ENCODE measurements at regions not wholly inside any gene's neighbourhood (a gene's known extent, or its start where the extent isn't known, plus 50 kb on each side); places are given as distances from the start of the nearest gene placed in this dataset.
"Not testable (repeated sequence)": the region's sequence is repeated elsewhere in the genome, so short reads cannot be mapped to it uniquely, and the experiment has no call there.

DNA sequence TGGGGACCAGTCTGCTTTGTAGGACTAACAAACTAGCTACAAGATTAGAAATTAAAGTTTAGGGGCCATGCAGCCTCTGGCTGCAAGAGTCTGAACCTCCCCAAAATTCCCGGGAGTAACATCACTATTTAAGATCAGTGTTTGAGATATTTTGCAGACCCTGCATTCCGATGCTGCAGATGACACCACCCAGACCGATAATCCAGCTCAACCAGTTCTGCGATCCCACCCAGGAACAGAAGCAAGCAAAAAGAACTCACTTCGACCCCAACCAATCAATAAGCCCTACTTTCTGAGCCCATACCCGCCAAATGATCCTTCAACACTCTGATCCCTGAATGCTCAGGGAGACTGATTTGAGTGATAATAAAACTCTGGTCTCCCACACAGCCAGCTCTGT lies 877.8 kb downstream of the FAT4 start:
- no peaks in the 10 kb centered on the region for H3K27me3 ChIP-seq (replicated peaks; ENCODE audit: control insufficient read depth, insufficient read depth, low read length)
- no peak overlapping the region for H3K9ac ChIP-seq (ENCODE audit: low read length)
- DNase-seq (ENCODE audit: low read depth) = no peak
- no peaks in the 10 kb centered on the region for H3K36me3 ChIP-seq (ENCODE audit: control insufficient read depth, insufficient read depth, low read length, severe bottlenecking)
- H3K9me3 ChIP-seq (ENCODE audit: control insufficient read depth, low read length) = no peaks in the 10 kb centered on the region
- H3K4me3 ChIP-seq (ENCODE audit: low read length) = no peak overlapping the region
- H3K4me1 ChIP-seq (ENCODE audit: control insufficient read depth, insufficient read depth, low read length) = no peaks in the 10 kb centered on the region

DNA sequence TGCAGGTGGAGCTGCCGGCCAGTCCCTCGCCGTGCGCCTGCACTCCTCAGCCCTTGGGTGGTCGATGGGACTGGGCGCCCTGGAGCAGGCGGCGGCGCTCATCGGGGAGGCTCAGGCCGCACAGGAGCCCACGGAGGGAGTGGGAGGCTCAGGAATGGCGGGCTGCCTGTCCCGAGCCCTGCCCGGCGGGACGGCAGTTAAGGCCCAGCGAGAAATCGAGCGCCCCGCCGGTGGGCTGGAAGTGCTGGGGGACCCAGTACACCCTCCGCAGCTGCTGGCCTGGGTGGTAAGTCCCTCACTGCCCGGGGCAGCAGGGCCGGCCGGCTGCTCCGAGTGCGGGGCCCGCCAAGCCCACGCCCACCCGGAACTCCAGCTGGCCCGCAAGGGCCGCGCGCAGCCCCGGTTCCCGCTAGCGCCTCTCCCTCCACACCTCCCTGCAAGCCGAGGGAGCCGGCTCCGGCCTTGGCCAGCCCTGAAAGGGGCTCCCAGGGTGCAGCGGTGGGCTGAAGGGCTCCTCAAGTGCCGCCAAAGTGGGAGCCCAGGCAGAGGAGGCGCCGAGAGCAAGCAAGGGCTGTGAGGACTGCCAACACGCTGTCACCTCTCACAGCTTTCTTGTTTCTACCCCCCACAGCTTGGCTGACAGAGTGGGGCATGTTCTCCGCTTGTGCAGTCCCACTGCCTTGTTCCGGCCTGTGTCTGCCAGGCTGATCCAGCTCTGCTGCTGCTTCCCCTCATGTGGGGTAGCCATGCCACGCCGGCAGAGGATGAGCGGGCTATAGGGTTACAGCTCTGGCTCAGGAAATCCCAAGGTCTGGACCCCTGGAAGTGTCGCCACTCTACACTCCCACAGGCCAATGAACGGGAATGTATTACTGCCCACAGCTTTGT lies 886.7 kb downstream of the FAT4 start:
- not testable (repeated sequence) for H3K4me1 ChIP-seq (ENCODE audit: control insufficient read depth, insufficient read depth, low read length); H3K27me3 ChIP-seq (replicated peaks; ENCODE audit: control insufficient read depth, insufficient read depth, low read length); H3K9ac ChIP-seq (ENCODE audit: low read length); H3K9me3 ChIP-seq (ENCODE audit: control insufficient read depth, low read length); H3K4me3 ChIP-seq (ENCODE audit: low read length); DNase-seq (ENCODE audit: low read depth); H3K36me3 ChIP-seq (ENCODE audit: control insufficient read depth, insufficient read depth, low read length, severe bottlenecking)

DNA sequence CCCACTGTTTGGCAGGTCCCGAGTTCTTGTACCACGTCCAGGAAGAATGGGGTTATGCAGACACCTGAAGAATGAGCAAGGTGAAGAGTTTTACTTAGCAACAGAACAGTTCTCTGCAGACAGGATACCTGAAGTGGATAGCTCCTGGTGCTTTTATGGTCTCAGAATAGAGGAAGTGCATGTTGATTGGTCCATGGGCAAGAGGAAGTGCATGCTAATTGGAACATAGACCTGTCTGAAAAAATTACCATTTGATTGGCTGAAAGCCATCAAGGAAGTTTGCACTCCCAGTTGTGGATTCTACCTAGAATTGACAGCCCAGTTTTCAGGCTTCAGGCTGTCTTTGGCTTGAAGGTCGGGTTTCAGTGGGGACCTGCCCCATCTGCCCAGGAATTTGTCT lies 887.5 kb downstream of the FAT4 start:
- Histone ChIP-seq H3K4me3 (ENCODE audit: low read length) (no peak overlapping the region), H3K9me3 (ENCODE audit: control insufficient read depth, low read length) (no peaks in the 10 kb centered on the region), H3K36me3 (ENCODE audit: control insufficient read depth, insufficient read depth, low read length, severe bottlenecking) (no peaks in the 10 kb centered on the region), H3K9ac (ENCODE audit: low read length) (no peak overlapping the region), H3K27me3 (replicated peaks; ENCODE audit: control insufficient read depth, insufficient read depth, low read length) (no peaks in the 10 kb centered on the region), H3K4me1 (ENCODE audit: control insufficient read depth, insufficient read depth, low read length) (no peaks in the 10 kb centered on the region)
- no peak for DNase-seq (ENCODE audit: low read depth)

DNA sequence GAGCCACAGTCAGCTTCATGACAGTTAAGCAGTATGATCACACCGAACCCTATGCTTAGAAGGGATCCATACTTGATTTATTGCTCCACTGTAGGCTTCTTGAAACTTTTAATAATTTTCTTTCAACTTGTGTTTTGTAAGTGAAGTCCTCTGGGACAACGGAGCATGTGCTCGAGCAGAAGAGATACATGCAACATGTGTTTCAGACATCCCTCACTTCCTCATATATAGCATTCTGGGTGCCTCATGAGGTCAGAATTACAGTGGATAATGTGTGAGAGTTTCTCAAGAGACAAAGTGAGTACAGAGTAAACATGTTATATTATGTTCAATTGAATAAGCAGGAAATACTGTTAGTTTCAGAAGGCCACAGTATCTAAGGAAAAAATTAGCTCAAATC lies 893.2 kb downstream of the FAT4 start:
- no peak for DNase-seq (ENCODE audit: low read depth)
- Histone ChIP-seq H3K36me3 (ENCODE audit: control insufficient read depth, insufficient read depth, low read length, severe bottlenecking) (no peaks in the 10 kb centered on the region), H3K4me3 (ENCODE audit: low read length) (no peak overlapping the region), H3K9me3 (ENCODE audit: control insufficient read depth, low read length) (no peaks in the 10 kb centered on the region), H3K9ac (ENCODE audit: low read length) (no peak overlapping the region), H3K27me3 (replicated peaks; ENCODE audit: control insufficient read depth, insufficient read depth, low read length) (no peaks in the 10 kb centered on the region), H3K4me1 (ENCODE audit: control insufficient read depth, insufficient read depth, low read length) (no peaks in the 10 kb centered on the region)

DNA sequence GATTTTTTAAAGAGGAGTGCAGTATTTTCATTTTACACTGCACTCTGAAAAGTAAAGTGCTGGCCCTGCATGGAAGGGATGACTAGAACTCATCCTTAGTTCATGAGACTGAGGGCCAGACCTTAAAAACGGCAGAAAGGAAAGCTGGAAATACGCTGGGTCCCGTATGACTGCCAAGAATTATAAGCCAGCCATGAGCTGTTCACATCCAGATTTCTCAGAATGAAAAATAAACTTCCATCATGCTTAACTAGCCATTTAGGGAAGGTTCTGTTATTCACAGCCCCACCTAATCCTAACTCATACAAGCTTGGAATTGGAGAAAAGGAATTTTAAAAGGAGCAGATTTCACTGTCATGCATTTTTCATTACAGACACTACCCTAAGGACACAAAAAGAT lies 894.4 kb downstream of the FAT4 start:
- Histone ChIP-seq H3K4me3 (ENCODE audit: low read length) (no peak overlapping the region), H3K9ac (ENCODE audit: low read length) (no peak overlapping the region), H3K36me3 (ENCODE audit: control insufficient read depth, insufficient read depth, low read length, severe bottlenecking) (no peaks in the 10 kb centered on the region), H3K27me3 (replicated peaks; ENCODE audit: control insufficient read depth, insufficient read depth, low read length) (no peaks in the 10 kb centered on the region), H3K4me1 (ENCODE audit: control insufficient read depth, insufficient read depth, low read length) (no peaks in the 10 kb centered on the region), H3K9me3 (ENCODE audit: control insufficient read depth, low read length) (no peaks in the 10 kb centered on the region)
- no peak for DNase-seq (ENCODE audit: low read depth)

DNA sequence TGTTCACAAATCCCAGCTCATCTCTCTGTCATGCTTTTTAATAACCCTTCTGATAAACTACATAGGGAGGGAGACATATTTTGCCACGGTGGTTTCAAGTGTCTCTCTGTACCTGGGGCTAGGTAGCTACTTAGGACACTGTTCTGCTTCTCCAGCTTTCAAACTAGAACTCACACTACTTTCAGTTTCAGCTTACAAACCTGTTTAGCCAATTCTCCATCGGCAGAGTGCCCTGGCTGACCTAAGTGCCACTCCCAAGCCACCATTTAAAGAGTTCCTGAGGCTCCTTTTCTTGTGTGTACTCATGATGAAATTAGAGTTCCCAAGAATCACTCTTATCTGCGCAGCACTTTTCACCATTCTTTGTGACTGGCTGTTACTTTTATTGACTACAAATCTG lies 899.2 kb downstream of the FAT4 start:
- no peak for DNase-seq (ENCODE audit: low read depth)
- Histone ChIP-seq H3K9me3 (ENCODE audit: control insufficient read depth, low read length) (no peaks in the 10 kb centered on the region), H3K36me3 (ENCODE audit: control insufficient read depth, insufficient read depth, low read length, severe bottlenecking) (no peaks in the 10 kb centered on the region), H3K27me3 (replicated peaks; ENCODE audit: control insufficient read depth, insufficient read depth, low read length) (no peaks in the 10 kb centered on the region), H3K4me3 (ENCODE audit: low read length) (no peak overlapping the region), H3K4me1 (ENCODE audit: control insufficient read depth, insufficient read depth, low read length) (peaks cover 3% of the 10 kb centered on the region), H3K9ac (ENCODE audit: low read length) (no peak overlapping the region)

DNA sequence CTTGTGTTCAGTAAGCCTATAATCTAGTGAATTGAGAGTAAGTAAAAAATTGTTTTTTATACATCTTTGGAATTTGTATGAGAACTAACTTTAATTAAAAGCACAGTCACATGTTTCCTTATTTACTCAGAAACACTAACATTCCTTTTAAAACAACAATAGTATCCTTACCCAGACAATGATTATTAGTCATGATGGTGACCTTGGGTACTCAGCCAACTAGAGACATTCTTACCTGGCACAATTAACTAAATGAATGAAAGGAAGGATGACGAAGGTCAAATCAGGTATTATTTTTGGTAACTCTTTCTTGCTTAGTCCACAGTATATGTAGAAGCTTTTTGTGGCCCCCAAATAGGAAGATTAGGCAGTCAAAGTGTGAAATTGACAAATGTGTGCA lies 901.0 kb downstream of the FAT4 start:
- DNase-seq (ENCODE audit: low read depth) = no peak
- no peak overlapping the region for H3K9ac ChIP-seq (ENCODE audit: low read length)
- H3K4me3 ChIP-seq (ENCODE audit: low read length) = no peak overlapping the region

DNA sequence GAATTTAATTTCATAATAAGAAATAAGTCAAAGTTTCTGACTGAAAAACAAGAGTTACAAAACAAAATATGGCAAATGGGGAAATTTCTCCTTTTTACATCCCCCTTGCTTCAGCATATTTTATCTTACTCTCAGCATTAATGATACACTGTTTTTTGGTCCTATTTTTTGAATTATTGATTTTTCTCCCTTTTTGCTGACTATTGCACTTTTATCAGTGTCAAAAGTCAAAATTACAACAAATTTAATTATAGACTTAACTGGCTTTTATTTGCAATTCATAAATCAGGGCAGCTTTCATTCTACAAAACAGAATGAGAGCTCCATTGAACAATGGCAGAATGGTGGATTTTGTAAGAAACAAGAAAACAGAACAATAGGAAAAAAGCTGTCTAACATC lies 901.9 kb downstream of the FAT4 start:
- Histone ChIP-seq H3K27me3 (replicated peaks; ENCODE audit: control insufficient read depth, insufficient read depth, low read length) (no peaks in the 10 kb centered on the region), H3K9ac (ENCODE audit: low read length) (no peak overlapping the region), H3K9me3 (ENCODE audit: control insufficient read depth, low read length) (no peaks in the 10 kb centered on the region), H3K4me3 (ENCODE audit: low read length) (no peak overlapping the region), H3K36me3 (ENCODE audit: control insufficient read depth, insufficient read depth, low read length, severe bottlenecking) (no peaks in the 10 kb centered on the region), H3K4me1 (ENCODE audit: control insufficient read depth, insufficient read depth, low read length) (peaks cover 3% of the 10 kb centered on the region)
- DNase-seq (ENCODE audit: low read depth) = no peak

More for the DNA sequence above, 901.0 kb downstream of the FAT4 start:
- no peaks in the 10 kb centered on the region for H3K27me3 ChIP-seq (replicated peaks; ENCODE audit: control insufficient read depth, insufficient read depth, low read length)
- no peaks in the 10 kb centered on the region for H3K9me3 ChIP-seq (ENCODE audit: control insufficient read depth, low read length)
- H3K4me1 ChIP-seq (ENCODE audit: control insufficient read depth, insufficient read depth, low read length) = peaks cover 3% of the 10 kb centered on the region
- H3K36me3 ChIP-seq (ENCODE audit: control insufficient read depth, insufficient read depth, low read length, severe bottlenecking) = no peaks in the 10 kb centered on the region

DNA sequence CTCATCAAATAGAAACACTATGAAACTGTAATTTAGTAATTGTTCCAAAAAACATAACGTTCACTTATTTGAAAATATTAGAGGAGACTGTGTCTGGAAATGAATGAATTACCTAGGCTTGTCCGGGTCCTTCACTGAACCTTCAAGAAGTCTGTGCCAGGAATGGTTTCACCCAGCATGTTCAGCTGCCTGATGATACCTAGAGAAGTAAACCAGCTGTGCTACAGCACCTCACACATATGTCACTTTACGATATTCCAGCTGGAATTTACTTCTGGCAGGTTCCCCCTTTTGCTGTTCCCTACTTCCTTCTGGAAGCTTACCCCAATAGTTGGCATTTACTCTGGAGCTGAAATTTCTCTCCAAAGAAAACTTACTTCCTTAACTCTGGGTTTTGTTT lies 906.5 kb downstream of the FAT4 start:
- H3K4me1 ChIP-seq (ENCODE audit: control insufficient read depth, insufficient read depth, low read length) = peaks cover 3% of the 10 kb centered on the region
- no peaks in the 10 kb centered on the region for H3K9me3 ChIP-seq (ENCODE audit: control insufficient read depth, low read length)
- H3K36me3 ChIP-seq (ENCODE audit: control insufficient read depth, insufficient read depth, low read length, severe bottlenecking) = no peaks in the 10 kb centered on the region
- no peaks in the 10 kb centered on the region for H3K27me3 ChIP-seq (replicated peaks; ENCODE audit: control insufficient read depth, insufficient read depth, low read length)
- H3K9ac ChIP-seq (ENCODE audit: low read length) = no peak overlapping the region
- DNase-seq (ENCODE audit: low read depth) = no peak
- H3K4me3 ChIP-seq (ENCODE audit: low read length) = no peak overlapping the region

DNA sequence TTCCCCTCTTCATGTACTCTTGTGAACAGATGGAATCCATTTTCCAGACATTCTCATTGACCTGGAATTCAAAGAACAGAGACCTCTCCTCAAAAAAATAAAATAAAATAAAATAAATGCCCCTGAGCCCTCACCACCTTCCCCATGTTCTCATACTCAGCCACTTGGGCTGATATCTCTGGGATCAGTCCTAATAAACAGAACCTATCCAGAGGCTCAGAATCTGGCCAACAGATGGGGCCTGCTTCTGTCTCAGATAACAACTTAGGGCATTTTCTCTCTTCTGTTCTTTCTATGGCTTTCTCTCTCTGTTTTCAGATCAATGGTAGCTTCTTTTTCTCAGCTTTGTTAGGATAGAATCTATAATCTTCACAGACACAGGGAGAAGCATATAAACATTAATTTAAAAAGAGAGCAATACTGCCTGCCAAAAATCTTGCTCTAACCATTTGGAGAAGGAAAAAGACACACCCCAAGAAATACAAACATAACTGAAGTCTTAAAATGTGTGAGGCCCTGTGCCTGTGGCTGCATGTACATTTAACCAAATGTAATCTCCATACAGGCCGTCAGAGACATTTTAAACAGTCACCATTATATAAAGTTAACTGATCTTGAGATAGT lies 907.1 kb downstream of the FAT4 start:
- Histone ChIP-seq H3K9ac (ENCODE audit: low read length) (no peak overlapping the region), H3K36me3 (ENCODE audit: control insufficient read depth, insufficient read depth, low read length, severe bottlenecking) (no peaks in the 10 kb centered on the region), H3K4me1 (ENCODE audit: control insufficient read depth, insufficient read depth, low read length) (peaks cover 2% of the 10 kb centered on the region), H3K9me3 (ENCODE audit: control insufficient read depth, low read length) (no peaks in the 10 kb centered on the region), H3K4me3 (ENCODE audit: low read length) (no peak overlapping the region), H3K27me3 (replicated peaks; ENCODE audit: control insufficient read depth, insufficient read depth, low read length) (no peaks in the 10 kb centered on the region)
- no peak for DNase-seq (ENCODE audit: low read depth)

DNA sequence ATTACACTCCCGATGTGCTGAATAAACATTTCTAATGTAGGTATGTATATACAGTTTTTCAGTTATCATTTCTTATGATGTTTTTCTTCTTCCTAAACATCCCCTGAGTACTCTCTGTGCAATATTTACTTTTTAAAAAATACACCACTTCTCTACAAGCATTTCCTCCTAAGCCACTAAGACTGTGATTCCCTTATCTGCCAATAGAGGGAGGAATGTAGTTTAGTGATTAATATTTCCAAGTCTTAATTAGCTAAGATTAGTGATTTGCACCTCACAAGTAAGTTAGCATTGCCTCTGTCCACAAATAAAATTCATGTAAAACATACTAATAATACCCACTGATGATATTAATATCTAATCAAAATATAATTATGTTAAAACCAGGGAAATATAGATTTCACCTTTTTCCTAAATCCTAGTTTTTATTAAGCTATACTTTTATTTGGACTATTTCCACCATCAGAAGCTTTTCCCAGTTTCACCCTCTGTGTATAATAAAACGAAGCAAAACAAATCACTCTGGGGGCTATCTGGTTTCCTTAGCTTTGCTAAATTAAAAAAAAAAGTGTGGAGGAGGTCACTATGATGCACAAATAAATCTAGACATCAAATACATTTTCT lies 909.1 kb downstream of the FAT4 start:
- no peak overlapping the region for H3K4me3 ChIP-seq (ENCODE audit: low read length)
- peak; percentile 67 for DNase-seq (ENCODE audit: low read depth)
- no peaks in the 10 kb centered on the region for H3K9me3 ChIP-seq (ENCODE audit: control insufficient read depth, low read length)
- no peak overlapping the region for H3K9ac ChIP-seq (ENCODE audit: low read length)
- no peaks in the 10 kb centered on the region for H3K36me3 ChIP-seq (ENCODE audit: control insufficient read depth, insufficient read depth, low read length, severe bottlenecking)
- peaks cover 3% of the 10 kb centered on the region for H3K4me1 ChIP-seq (ENCODE audit: control insufficient read depth, insufficient read depth, low read length)
- no peaks in the 10 kb centered on the region for H3K27me3 ChIP-seq (replicated peaks; ENCODE audit: control insufficient read depth, insufficient read depth, low read length)

Data from adipocyte (in vitro differentiated cells).